Osteocyte (in vitro differentiated cells): ENCODE measurements at regions not wholly inside any gene's neighbourhood (a gene's known extent, or its start where the extent isn't known, plus 50 kb on each side); places are given as distances from the start of the nearest gene placed in this dataset.

Experiments
- DNase-seq: peaks from one replicate; pipeline ENCODE4 v3.0.0; 2021; ENCODE audit warnings: mixed read lengths; ENCODE audit not compliant: unreplicated experiment; ENCODE audit errors: extremely low spot score
- H3K27ac Mint-ChIP-seq: one replicate; pipeline ENCODE4 v1.8.0; 2021; ENCODE audit warnings: mild to moderate bottlenecking, mixed read lengths; ENCODE audit not compliant: unreplicated experiment
- H3K27me3 Mint-ChIP-seq: one replicate; pipeline ENCODE4 v1.8.0; 2021; ENCODE audit warnings: mixed read lengths; ENCODE audit not compliant: unreplicated experiment
- H3K36me3 Mint-ChIP-seq: one replicate; pipeline ENCODE4 v1.8.0; 2021; ENCODE audit warnings: mixed read lengths; ENCODE audit not compliant: unreplicated experiment
- H3K4me1 Mint-ChIP-seq: one replicate; pipeline ENCODE4 v1.8.0; 2021; ENCODE audit warnings: mixed read lengths; ENCODE audit not compliant: unreplicated experiment
- H3K4me3 Mint-ChIP-seq: one replicate; pipeline ENCODE4 v1.8.0; 2021; ENCODE audit warnings: mild to moderate bottlenecking, moderate library complexity, mixed read lengths; ENCODE audit not compliant: unreplicated experiment
- H3K9me3 Mint-ChIP-seq: one replicate; pipeline ENCODE4 v1.8.0; 2021; ENCODE audit warnings: mixed read lengths; ENCODE audit not compliant: unreplicated experiment
- TF ChIP-seq, protein P1 (sequence below): fragments of 200-600 bp; sonication (generic); IDR thresholded peaks from 2 replicates; pipeline ENCODE4 v1.5.0; 2021; ENCODE audit warnings: antibody characterized with exemption, mild to moderate bottlenecking, moderate library complexity

DNA sequence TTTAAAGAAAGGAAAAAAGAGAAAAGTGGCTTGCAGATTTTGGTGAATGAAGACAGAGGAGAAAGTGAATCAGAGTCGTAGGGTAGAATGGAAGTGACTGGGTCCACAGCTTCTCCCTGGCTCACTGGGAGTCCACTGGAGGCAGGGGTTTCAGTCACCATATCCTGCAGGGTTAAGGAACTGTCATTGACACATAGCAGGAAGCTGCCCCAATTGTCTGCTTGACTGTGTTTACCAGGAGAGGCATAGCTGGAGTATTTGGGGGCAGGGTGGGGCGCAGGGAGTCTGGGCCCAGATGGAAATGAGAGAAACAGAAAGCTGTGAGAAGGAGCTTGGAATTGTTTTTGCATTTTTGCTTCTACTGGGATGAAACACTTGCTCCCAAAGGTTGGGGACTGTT lies 228.8 kb upstream of the CSF3R start:
- H3K27me3 Mint-ChIP-seq: peaks cover 10% of the 10 kb centered on the region
- TF ChIP-seq, protein P1, sequence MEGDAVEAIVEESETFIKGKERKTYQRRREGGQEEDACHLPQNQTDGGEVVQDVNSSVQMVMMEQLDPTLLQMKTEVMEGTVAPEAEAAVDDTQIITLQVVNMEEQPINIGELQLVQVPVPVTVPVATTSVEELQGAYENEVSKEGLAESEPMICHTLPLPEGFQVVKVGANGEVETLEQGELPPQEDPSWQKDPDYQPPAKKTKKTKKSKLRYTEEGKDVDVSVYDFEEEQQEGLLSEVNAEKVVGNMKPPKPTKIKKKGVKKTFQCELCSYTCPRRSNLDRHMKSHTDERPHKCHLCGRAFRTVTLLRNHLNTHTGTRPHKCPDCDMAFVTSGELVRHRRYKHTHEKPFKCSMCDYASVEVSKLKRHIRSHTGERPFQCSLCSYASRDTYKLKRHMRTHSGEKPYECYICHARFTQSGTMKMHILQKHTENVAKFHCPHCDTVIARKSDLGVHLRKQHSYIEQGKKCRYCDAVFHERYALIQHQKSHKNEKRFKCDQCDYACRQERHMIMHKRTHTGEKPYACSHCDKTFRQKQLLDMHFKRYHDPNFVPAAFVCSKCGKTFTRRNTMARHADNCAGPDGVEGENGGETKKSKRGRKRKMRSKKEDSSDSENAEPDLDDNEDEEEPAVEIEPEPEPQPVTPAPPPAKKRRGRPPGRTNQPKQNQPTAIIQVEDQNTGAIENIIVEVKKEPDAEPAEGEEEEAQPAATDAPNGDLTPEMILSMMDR: no peak
- H3K4me3 Mint-ChIP-seq: no peak overlapping the region
- no peak for DNase-seq
- H3K4me1 Mint-ChIP-seq: no peaks in the 10 kb centered on the region
- H3K9me3 Mint-ChIP-seq: no peaks in the 10 kb centered on the region
- no peak overlapping the region for H3K27ac Mint-ChIP-seq
- no peaks in the 10 kb centered on the region for H3K36me3 Mint-ChIP-seq

DNA sequence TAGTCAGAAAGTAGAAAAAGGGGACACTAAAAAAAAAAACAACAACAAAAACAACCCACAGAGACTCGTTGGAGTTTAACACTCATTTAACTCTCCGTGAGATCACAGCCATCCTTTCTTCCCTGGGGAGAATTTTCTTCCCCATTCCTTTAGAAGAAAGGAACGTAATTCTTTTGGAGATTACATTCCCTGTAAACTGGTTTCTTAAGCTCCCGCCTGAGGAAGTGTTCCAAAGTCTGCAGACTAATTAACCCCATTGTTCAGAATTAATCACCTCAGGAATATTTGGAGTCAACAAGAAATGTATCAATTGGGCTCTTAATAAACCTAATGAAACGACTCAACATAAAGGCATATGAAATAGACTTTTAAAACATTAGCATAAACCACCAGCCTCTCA lies 228.2 kb upstream of the CSF3R start:
- TF ChIP-seq, protein P1: no peak
- DNase-seq: no peak
- no peak overlapping the region for H3K27ac Mint-ChIP-seq
- H3K27me3 Mint-ChIP-seq: peaks cover 10% of the 10 kb centered on the region
- no peaks in the 10 kb centered on the region for H3K9me3 Mint-ChIP-seq
- H3K4me3 Mint-ChIP-seq: no peak overlapping the region
- H3K4me1 Mint-ChIP-seq: no peaks in the 10 kb centered on the region
- no peaks in the 10 kb centered on the region for H3K36me3 Mint-ChIP-seq

DNA sequence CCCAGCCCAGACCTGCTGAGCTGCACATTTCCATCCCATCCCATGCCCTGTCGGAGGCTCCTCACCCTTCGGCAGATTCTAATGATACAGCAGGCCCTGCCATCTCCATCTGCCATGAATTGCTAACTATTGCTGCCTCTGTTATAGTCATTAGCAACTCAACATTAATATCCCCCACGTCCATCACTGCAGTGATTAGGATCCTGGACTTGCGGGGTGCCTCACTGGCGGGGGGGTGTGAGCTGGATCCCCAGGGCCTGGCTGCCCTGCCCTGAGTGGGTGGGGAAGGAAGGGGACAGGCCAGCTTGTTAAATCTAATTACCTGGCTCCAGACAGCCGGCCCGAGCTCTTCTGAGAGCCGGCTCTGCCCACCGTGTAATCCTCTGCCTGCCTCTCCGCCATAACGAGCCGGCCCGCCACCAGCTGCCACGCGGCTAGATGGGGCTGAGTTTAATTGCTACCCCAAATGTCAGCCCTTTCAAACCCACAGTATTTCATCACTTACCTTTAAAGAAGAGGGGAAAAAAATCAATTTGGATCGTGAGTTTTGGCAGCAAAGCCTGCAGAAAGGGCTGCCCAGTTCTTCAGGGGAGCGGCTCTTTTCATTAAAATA lies 227.3 kb upstream of the CSF3R start:
- peaks cover 10% of the 10 kb centered on the region for H3K27me3 Mint-ChIP-seq
- no peak overlapping the region for H3K27ac Mint-ChIP-seq
- no peak for DNase-seq
- no peak overlapping the region for H3K4me3 Mint-ChIP-seq
- no peaks in the 10 kb centered on the region for H3K36me3 Mint-ChIP-seq
- H3K9me3 Mint-ChIP-seq: no peaks in the 10 kb centered on the region
- no peaks in the 10 kb centered on the region for H3K4me1 Mint-ChIP-seq
- TF ChIP-seq, protein P1: no peak

DNA sequence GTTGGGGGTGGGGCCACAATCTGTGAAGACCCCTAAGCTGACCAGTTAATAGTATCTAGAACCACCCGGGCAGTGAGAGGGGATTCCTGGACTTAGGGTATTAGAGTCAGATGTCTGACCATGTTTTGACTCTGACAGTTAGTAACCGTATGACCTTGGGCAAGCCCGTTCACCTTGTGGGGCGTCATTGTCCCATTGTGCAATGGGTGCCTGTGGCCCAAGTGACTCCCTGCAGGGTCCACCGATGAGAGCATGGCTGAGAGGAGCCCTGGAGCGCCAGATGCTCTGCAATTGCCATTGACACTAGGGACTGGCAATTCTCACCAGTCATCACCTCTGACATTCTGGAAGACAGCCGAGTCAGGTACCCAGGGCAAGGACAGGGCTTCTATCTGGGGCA lies 225.9 kb upstream of the CSF3R start:
- H3K4me1 Mint-ChIP-seq: no peaks in the 10 kb centered on the region
- H3K4me3 Mint-ChIP-seq: no peak overlapping the region
- H3K27ac Mint-ChIP-seq: no peak overlapping the region
- H3K9me3 Mint-ChIP-seq: no peaks in the 10 kb centered on the region
- no peak for DNase-seq
- H3K27me3 Mint-ChIP-seq: peaks cover 10% of the 10 kb centered on the region
- TF ChIP-seq, protein P1: no peak
- no peaks in the 10 kb centered on the region for H3K36me3 Mint-ChIP-seq

DNA sequence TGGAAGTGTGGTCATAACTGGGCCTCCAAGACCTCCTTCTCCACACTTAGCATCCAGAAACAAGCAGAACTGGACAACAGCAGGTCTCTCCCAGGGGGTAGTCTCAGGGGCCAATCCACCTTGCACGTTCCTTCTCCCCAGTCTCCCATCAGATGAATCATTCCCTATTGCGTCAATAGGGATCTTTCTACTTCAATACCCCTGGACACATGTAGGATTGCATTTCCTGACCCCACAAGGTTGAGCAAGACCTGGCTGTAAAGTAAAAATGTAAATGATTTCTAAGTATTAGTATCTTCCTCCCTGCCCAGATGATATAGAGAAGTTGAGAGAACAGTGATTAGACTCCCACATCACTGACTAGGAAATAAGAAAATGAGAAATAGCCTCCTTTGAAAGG lies 224.5 kb upstream of the CSF3R start:
- no peaks in the 10 kb centered on the region for H3K9me3 Mint-ChIP-seq
- TF ChIP-seq, protein P1: no peak
- H3K27ac Mint-ChIP-seq: no peak overlapping the region
- DNase-seq: no peak
- no peaks in the 10 kb centered on the region for H3K4me1 Mint-ChIP-seq
- H3K27me3 Mint-ChIP-seq: peaks cover 10% of the 10 kb centered on the region
- H3K4me3 Mint-ChIP-seq: no peak overlapping the region
- H3K36me3 Mint-ChIP-seq: no peaks in the 10 kb centered on the region
